BE2C (cell line): ENCODE measurements at regions not wholly inside any gene's neighbourhood (a gene's known extent, or its start where the extent isn't known, plus 50 kb on each side); places are given as distances from the start of the nearest gene placed in this dataset.

Experiments used
- DNase-seq: peaks from one replicate; pipeline ENCODE4 v3.0.0-alpha.2; 2020
- H3K27me3 ChIP-seq: fragments of 250-450 bp; sonication (Bioruptor Pico); 2 replicates; pipeline ENCODE4 v1.5.1; 2020; ENCODE audit warnings: mild to moderate bottlenecking
- H3K36me3 ChIP-seq: fragments of 250-450 bp; sonication (Bioruptor Pico); 2 replicates; pipeline ENCODE4 v1.5.1; 2020; ENCODE audit warnings: mild to moderate bottlenecking
- H3K4me1 ChIP-seq: fragments of 250-450 bp; sonication (Bioruptor Pico); 2 replicates; pipeline ENCODE4 v1.5.1; 2020
- H3K4me3 ChIP-seq: 2 replicates; pipeline ENCODE4 v1.5.1; 2011; ENCODE audit warnings: low read depth, low read length
- H3K9me3 ChIP-seq: fragments of 250-450 bp; sonication (Bioruptor Pico); 2 replicates; pipeline ENCODE4 v1.5.1; 2020
- CTCF ChIP-seq: IDR thresholded peaks from 2 replicates; pipeline ENCODE4 v1.5.1; 2012; ENCODE audit warnings: mild to moderate bottlenecking, low read depth, low read length

- no peak for TF ChIP-seq CTCF
- no peaks in the 10 kb centered on the region for H3K4me1 ChIP-seq
- H3K36me3 ChIP-seq, result no peaks in the 10 kb centered on the region
- H3K9me3 ChIP-seq, result no peaks in the 10 kb centered on the region
- DNase-seq, result no peak
- H3K27me3 ChIP-seq, result no peaks in the 10 kb centered on the region
- H3K4me3 ChIP-seq, result no peak overlapping the region
Observed at GRCh38 chr2:221064880-221065279, 507.2 kb downstream of the EPHA4 start.

- Histone ChIP-seq H3K36me3 (no peaks in the 10 kb centered on the region), H3K9me3 (no peaks in the 10 kb centered on the region; the same call in 1 of the 2 replicates), H3K4me1 (no peaks in the 10 kb centered on the region), H3K27me3 (no peaks in the 10 kb centered on the region), H3K4me3 (no peak overlapping the region)
- no peak for TF ChIP-seq CTCF
- DNase-seq, result no peak
Observed at GRCh38 chr2:221068123-221068522, 504.0 kb downstream of the EPHA4 start.

- Histone ChIP-seq H3K4me1 (no peaks in the 10 kb centered on the region), H3K27me3 (no peaks in the 10 kb centered on the region), H3K36me3 (no peaks in the 10 kb centered on the region), H3K9me3 (no peaks in the 10 kb centered on the region; the same call in 1 of the 2 replicates), H3K4me3 (no peak overlapping the region)
- no peak for TF ChIP-seq CTCF
- no peak for DNase-seq
Observed at GRCh38 chr2:221070106-221070505, 502.0 kb downstream of the EPHA4 start.

- H3K9me3 ChIP-seq, result no peaks in the 10 kb centered on the region; the same call in 1 of the 2 replicates
- H3K4me1 ChIP-seq, result no peaks in the 10 kb centered on the region
- no peak for DNase-seq
- TF ChIP-seq CTCF, result no peak
- no peak overlapping the region for H3K4me3 ChIP-seq
- H3K27me3 ChIP-seq, result no peaks in the 10 kb centered on the region
- no peaks in the 10 kb centered on the region for H3K36me3 ChIP-seq
Observed at GRCh38 chr2:221073326-221074049, 498.6 kb downstream of the EPHA4 start.

GRCh38 chr2:221074238-221074637 lies 497.9 kb downstream of the EPHA4 start:
- Histone ChIP-seq H3K9me3 (no peaks in the 10 kb centered on the region; the same call in 1 of the 2 replicates), H3K4me3 (no peak overlapping the region), H3K4me1 (no peaks in the 10 kb centered on the region), H3K27me3 (no peaks in the 10 kb centered on the region), H3K36me3 (no peaks in the 10 kb centered on the region)
- no peak for TF ChIP-seq CTCF
- no peak for DNase-seq

GRCh38 chr2:221075203-221075602 lies 496.9 kb downstream of the EPHA4 start:
- no peaks in the 10 kb centered on the region; the same call in 1 of the 2 replicates for H3K9me3 ChIP-seq
- no peak for TF ChIP-seq CTCF
- DNase-seq, result no peak
- no peaks in the 10 kb centered on the region for H3K4me1 ChIP-seq
- H3K4me3 ChIP-seq, result no peak overlapping the region
- H3K27me3 ChIP-seq, result no peaks in the 10 kb centered on the region
- no peaks in the 10 kb centered on the region for H3K36me3 ChIP-seq
